Ectodermal cell (in vitro differentiated cells): ENCODE measurements at regions not wholly inside any gene's neighbourhood (a gene's known extent, or its start where the extent isn't known, plus 50 kb on each side); places are given as distances from the start of the nearest gene placed in this dataset.

Source experiments
- H3K27ac ChIP-seq: 2 replicates; pipeline ENCODE4 v1.7.0; 2013; ENCODE audit warnings: mild to moderate bottlenecking, low read depth, low read length; ENCODE audit not compliant: insufficient read depth, poor library complexity, severe bottlenecking
- H3K27me3 ChIP-seq: 2 replicates; pipeline ENCODE4 v1.7.0; 2013; ENCODE audit warnings: mild to moderate bottlenecking, low read length; ENCODE audit not compliant: insufficient read depth, control insufficient read depth, poor library complexity, severe bottlenecking
- H3K36me3 ChIP-seq: one replicate; pipeline ENCODE4 v1.7.0; 2013; ENCODE audit warnings: low read length; ENCODE audit not compliant: control insufficient read depth, insufficient read depth
- H3K4me1 ChIP-seq: one replicate; pipeline ENCODE4 v1.7.0; 2013; ENCODE audit warnings: low read length; ENCODE audit not compliant: control insufficient read depth, insufficient read depth
- H3K4me3 ChIP-seq: 2 replicates; pipeline ENCODE4 v1.7.0; 2013; ENCODE audit warnings: low read depth, low read length, control low read depth; ENCODE audit not compliant: insufficient read depth
- H3K9me3 ChIP-seq: 2 replicates; pipeline ENCODE4 v1.7.0; 2013; ENCODE audit warnings: mild to moderate bottlenecking, low read length, moderate library complexity; ENCODE audit not compliant: control insufficient read depth
- WGBS, 2 experiments: methylation state at CpG; one replicate each; pipeline ENCODE4 v1.1.7; 2013; ENCODE audit warnings: missing lambda C conversion rate in 2 of 2; 5-methylcytosine and 5-hydroxymethylcytosine counted together

DNA sequence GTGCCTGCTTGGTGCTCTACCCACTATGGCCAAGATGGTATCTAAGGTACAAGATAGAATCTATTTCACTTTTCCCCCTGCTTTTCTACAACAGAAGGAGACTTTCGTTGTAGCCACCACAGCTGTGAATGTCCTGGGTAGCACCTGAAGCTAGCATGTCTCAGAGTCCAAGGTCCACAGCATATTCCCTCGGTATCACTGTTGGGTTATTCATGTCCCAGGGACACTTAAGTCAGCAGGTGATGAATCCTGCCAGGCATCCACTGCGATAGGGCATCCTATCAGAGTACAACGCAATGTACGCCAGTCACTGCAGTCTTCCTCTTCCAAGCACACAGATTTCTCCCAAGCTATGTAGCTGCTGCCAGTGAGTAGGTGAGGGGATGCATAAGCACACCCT lies 129.1 kb upstream of the LINC00305 start:
- Histone ChIP-seq H3K4me1 (no peaks in the 10 kb centered on the region), H3K27me3 (no peaks in the 10 kb centered on the region), H3K36me3 (no peaks in the 10 kb centered on the region), H3K27ac (no peak overlapping the region), H3K9me3 (peaks cover 2% of the 10 kb centered on the region), H3K4me3 (no peak overlapping the region)
- 94 to 96% methylated on average over 5 of the region's 5 CpGs for WGBS, 2 experiments

DNA sequence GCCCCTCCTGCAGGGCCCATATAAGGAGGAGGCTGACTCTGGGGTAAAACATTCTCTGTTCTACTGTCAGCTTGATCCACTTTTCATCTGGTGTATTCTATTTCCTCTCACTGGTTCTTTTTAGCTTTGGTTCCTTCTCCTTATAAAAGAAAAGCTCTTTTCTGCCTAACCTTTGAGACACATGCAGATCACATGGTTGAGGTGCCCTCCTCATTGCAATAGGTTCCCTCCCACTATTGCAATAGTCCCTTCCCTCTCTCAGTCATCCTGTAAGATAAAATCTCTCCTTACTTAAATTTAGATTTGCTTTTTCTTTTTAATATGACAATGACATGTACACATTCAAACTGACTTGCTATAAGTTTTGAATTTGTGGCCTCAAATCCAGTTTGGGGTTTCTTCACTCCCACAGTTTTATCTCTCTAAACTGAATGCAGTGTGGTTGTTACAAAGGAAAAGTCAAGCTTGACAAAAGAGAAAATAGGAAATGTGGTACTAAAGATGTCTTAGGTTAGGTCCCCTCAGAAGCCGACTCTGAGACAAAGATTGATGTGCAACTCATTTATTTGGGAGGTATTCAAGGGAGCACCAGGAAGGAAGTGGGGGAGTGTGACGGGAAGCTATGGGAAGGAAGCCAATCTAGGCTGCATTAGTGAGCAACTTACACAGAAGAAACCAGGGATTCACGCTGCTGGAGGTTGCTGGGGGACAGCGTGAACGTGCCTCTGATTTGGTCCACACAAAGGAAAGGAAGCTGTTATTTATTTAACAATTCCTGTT lies 127.6 kb upstream of the LINC00305 start:
- Histone ChIP-seq H3K4me3 (no peak overlapping the region), H3K4me1 (peaks cover 7% of the 10 kb centered on the region), H3K27me3 (no peaks in the 10 kb centered on the region), H3K9me3 (no peaks in the 10 kb centered on the region), H3K27ac (no peak overlapping the region), H3K36me3 (no peaks in the 10 kb centered on the region)
- 85 to 94% methylated on average over 5 of the region's 5 CpGs for WGBS, 2 experiments

DNA sequence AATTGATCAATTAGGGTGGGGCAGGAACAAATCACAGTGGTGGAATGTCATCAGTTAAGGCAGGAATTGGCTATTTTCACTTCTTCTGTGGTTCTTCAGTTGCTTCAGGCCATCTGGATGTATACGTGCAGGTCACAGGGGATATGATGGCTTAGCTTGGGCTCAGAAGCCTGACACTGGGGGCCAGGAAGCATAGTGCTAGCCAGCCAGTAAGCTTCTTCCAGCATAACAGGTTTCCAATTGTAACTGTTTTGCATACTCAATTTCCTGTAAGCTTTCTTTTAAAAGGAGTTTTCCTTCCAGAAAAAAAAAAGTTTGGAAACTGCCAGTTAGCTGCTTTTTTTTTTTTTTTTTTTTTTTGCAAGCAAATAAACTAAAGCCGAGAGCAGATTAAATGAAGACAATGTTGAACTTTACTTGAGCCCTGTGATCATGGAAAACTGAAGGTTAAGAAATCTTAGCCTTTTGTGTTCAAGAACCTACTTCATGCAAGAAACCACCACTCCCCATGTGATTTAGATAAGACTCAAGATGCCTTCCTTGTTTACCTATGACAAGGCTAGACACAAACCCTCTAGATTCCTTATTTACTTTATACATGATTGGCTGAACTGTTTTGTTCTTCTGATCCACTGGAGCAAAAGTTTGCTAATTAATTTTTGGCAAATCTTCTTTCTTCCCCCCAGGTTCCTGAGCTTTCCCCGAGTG lies 126.9 kb upstream of the LINC00305 start:
- WGBS, 2 experiments = 88 to 95% methylated on average over 2 to 3 of the region's 3 CpGs
- Histone ChIP-seq H3K4me3 (no peak overlapping the region), H3K9me3 (no peaks in the 10 kb centered on the region), H3K27ac (no peak overlapping the region), H3K36me3 (no peaks in the 10 kb centered on the region), H3K27me3 (no peaks in the 10 kb centered on the region), H3K4me1 (peaks cover 7% of the 10 kb centered on the region)

GRCh38 chr18:64273724-64274123 lies 124.8 kb upstream of the LINC00305 start:
- peaks cover 11% of the 10 kb centered on the region for H3K4me1 ChIP-seq
- H3K4me3 ChIP-seq = no peak overlapping the region
- 25 to 27% methylated on average over 3 of the region's 3 CpGs for whole genome bisulfite sequencing, 2 experiments
- no peaks in the 10 kb centered on the region for H3K27me3 ChIP-seq
- H3K36me3 ChIP-seq = no peaks in the 10 kb centered on the region
- no peaks in the 10 kb centered on the region for H3K9me3 ChIP-seq
- no peak overlapping the region for H3K27ac ChIP-seq

DNA sequence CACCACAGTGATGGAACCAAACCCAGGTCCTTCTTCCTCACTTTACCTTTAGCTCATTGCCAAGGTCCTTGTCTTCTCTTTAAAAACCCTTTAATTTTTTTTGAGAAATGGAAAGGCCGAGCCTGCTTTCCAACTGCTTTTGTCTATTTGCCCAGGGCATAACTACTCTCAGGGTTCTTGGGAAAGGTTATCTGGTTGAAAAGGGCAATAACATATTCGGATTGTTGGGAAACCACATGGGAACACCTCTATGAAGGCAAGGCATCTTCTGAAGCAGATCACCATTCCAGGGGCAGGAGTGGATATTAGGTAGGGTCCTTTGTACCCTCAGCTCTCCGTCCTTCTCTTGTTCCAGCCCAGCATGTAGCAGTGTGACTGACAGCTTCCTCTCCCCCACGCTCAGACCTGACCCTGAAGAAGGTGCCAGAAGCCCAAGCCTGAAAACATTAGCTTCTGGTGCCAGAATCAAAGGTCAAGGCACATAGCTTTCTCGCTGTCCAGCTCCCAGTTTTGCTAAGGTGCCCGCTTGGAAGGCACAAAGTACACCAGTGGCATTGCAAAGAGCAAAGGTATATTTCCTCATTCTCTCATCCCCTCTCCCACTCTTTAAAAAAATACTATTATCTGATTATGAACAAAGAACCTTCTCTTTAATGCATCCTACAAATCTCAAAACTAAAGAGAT lies 123.2 kb upstream of the LINC00305 start:
- H3K36me3 ChIP-seq = no peaks in the 10 kb centered on the region
- no peak overlapping the region for H3K27ac ChIP-seq
- H3K4me1 ChIP-seq = peaks cover 11% of the 10 kb centered on the region
- 77 to 78% methylated on average over 6 of the region's 6 CpGs for WGBS, 2 experiments
- H3K27me3 ChIP-seq = no peaks in the 10 kb centered on the region
- no peak overlapping the region for H3K4me3 ChIP-seq
- H3K9me3 ChIP-seq = no peaks in the 10 kb centered on the region

DNA sequence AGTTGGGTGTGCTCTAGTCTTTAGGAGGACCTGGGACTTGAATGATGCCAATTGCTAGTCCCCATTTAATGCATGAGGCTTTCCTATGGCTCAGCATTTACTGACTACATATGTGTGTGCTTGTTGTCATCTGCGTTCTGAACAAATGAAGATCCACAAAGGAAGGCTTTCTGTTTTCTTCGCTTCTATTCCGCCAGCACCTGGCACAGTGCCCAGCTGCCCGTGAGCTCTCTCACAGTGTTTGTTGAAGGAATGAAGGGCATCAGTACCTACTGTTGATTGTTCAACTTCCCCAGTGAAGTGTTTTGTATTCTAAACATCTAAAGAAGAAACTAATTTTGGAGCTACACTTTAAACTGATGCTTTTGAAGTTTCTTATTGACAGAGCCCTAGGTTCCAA lies 122.4 kb upstream of the LINC00305 start:
- Histone ChIP-seq H3K36me3 (no peaks in the 10 kb centered on the region), H3K27me3 (no peaks in the 10 kb centered on the region), H3K9me3 (no peaks in the 10 kb centered on the region), H3K4me1 (peaks cover 11% of the 10 kb centered on the region), H3K27ac (no peak overlapping the region), H3K4me3 (no peak overlapping the region)
- WGBS, 2 experiments = 86% methylated on average over 4 of the region's 4 CpGs

DNA sequence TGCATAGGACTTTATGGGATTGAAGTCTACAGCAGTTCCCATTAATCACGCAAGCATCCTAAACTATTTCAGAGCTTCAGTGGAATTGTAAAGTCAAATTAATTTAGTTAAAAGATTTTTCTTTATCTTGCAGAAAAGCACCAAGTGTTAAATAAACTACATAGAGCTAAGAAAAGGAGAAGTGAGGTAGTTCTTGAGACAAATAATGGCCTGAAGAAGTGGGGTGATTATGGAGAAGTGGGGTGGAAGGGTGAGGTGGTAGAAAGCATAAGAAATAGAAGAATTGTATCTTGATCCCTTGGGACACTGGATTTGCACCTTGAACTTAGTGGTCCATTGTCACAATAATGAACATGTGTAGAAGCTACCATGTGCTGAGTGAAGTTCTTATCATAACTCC lies 121.7 kb upstream of the LINC00305 start:
- peaks cover 11% of the 10 kb centered on the region for H3K4me1 ChIP-seq
- WGBS, 2 experiments = 100% methylated on average over 1 of the region's 1 CpG
- H3K27ac ChIP-seq = no peak overlapping the region
- no peaks in the 10 kb centered on the region for H3K9me3 ChIP-seq
- no peaks in the 10 kb centered on the region for H3K27me3 ChIP-seq
- no peaks in the 10 kb centered on the region for H3K36me3 ChIP-seq
- H3K4me3 ChIP-seq = no peak overlapping the region

DNA sequence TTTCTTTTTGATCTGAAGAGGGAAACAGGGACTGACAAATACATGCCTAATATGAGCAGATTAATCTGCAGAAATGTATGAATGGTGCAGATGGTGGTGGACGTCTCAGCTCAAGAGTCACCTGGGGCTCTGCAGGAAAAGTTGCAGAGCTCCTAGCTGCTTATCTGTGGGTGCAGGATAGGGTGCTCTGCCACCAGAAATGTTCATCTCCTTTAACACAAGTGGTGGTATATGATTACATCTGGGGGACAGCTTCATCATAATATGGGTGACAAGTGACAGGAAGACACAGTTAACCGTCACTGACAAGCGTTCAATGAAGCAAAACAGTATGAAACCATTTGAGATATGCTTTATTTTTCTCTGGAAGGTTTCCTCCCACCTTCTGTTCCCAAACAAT lies 121.2 kb upstream of the LINC00305 start:
- Histone ChIP-seq H3K4me3 (no peak overlapping the region), H3K9me3 (no peaks in the 10 kb centered on the region), H3K4me1 (peaks cover 11% of the 10 kb centered on the region), H3K27ac (no peak overlapping the region), H3K27me3 (no peaks in the 10 kb centered on the region), H3K36me3 (no peaks in the 10 kb centered on the region)
- WGBS, 2 experiments = 94 to 95% methylated on average over 3 of the region's 3 CpGs

DNA sequence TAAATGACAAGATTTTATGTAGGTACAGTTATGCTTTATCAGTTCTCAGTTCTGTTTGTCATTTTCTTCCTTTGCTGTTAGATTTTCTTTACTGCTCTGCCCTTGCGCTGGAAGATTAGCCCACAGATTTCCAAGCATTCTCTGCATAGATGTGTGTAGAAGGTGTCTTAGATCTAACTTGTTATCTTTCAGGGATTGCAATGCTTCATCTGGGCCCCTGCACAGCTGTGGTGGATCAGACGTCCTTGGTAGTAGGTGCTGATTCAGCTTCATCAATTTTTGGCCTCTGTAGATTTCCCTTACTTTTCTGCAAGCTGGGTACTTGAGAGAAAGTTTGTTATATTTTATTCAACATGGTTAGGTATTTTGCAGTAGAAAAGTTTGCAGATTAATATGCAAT lies 115.3 kb upstream of the LINC00305 start:
- no peaks in the 10 kb centered on the region for H3K36me3 ChIP-seq
- H3K4me3 ChIP-seq = no peak overlapping the region
- no peak overlapping the region for H3K27ac ChIP-seq
- WGBS, 2 experiments = 89 to 92% methylated on average over 2 of the region's 2 CpGs
- H3K4me1 ChIP-seq = peaks cover under 1% of the 10 kb centered on the region
- H3K27me3 ChIP-seq = no peaks in the 10 kb centered on the region
- H3K9me3 ChIP-seq = no peaks in the 10 kb centered on the region

DNA sequence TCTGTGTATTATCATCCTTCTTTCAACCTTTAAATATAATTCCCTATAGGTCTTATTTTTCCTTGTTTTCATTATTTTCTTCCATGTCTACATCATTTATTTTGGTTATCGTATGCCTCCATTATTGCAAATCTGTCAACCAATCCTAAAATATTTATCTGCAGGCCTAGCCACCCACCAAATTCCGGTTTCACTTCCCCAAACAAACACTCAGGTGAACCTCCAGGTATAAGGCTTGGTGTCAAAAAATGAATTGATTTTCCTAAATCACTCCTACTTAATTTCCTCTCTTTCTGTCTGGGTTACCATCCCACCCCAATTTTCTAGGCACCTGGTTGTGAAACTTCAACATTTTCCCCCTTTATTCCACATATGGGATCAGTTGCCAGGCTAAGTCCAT lies 111.9 kb upstream of the LINC00305 start:
- no peaks in the 10 kb centered on the region for H3K36me3 ChIP-seq
- no peak overlapping the region for H3K27ac ChIP-seq
- no peaks in the 10 kb centered on the region for H3K9me3 ChIP-seq
- no peaks in the 10 kb centered on the region for H3K4me1 ChIP-seq
- H3K4me3 ChIP-seq = no peak overlapping the region
- WGBS, 2 experiments = 93 to 98% methylated on average over 2 of the region's 2 CpGs
- H3K27me3 ChIP-seq = no peaks in the 10 kb centered on the region
